Heart left ventricle (tissue), 16 donors: ENCODE measurements at regions not wholly inside any gene's neighbourhood (a gene's known extent, or its start where the extent isn't known, plus 50 kb on each side); places are given as distances from the start of the nearest gene placed in this dataset.

Experiments used
- ATAC-seq, 4 donors: fragments of 200-7000 bp; cut with Tn5 transposase; one replicate each; pipeline ENCODE4 v1.9.1; 2020 to 2022; ENCODE audit warnings: moderate library complexity in 4 of 4, mild to moderate bottlenecking in 3 of 4, moderate number of reproducible peaks in 1 of 4
- DNase-seq, 5 donors: peaks; one replicate each; pipeline ENCODE4 v3.0.0-alpha.2; 2020
- H3K27ac ChIP-seq, 12 donors: fragments of 200-600 bp; sonication (generic) in 4 of 12; one replicate each; pipeline versions ENCODE4 v1.5.0 to v1.8.0; 2016 to 2022; ENCODE audit warnings: mild to moderate bottlenecking in 2 of 12
- H3K27me3 ChIP-seq, 9 donors: fragments of 200-600 bp; sonication (generic) in 2 of 9; one replicate each; pipeline versions ENCODE4 v1.5.1 to v1.8.0; 2016 to 2022; ENCODE audit warnings: mild to moderate bottlenecking in 3 of 9
- H3K36me3 ChIP-seq, 9 donors: fragments of 200-600 bp; sonication (generic) in 2 of 9; one replicate each; pipeline versions ENCODE4 v1.5.0 to v1.8.0; 2018 to 2022; ENCODE audit warnings: mild to moderate bottlenecking in 2 of 9
- H3K4me1 ChIP-seq, 12 donors: fragments of 200-600 bp; sonication (generic) in 4 of 12; one replicate each; pipeline versions ENCODE4 v1.5.0 to v1.8.0; 2016 to 2022; ENCODE audit warnings: mild to moderate bottlenecking in 3 of 12
- H3K4me3 ChIP-seq, 12 donors: fragments of 200-600 bp; sonication (generic) in 4 of 12; one replicate each; pipeline versions ENCODE4 v1.5.0 to v1.8.0; 2017 to 2022; ENCODE audit warnings: mild to moderate bottlenecking in 9 of 12, moderate library complexity in 4 of 12
- H3K9me3 ChIP-seq, 12 donors: fragments of 200-600 bp; sonication (generic) in 4 of 12; one replicate each; pipeline versions ENCODE4 v1.5.0 to v1.8.0; 2016 to 2022; ENCODE audit warnings: mild to moderate bottlenecking in 1 of 12
- POLR2A ChIP-seq, 2 donors: fragments of 450-650 bp; IDR thresholded peaks; one replicate each; pipeline ENCODE4 v1.6.1; 2017; ENCODE audit warnings: antibody characterized with exemption in 2 of 2, mild to moderate bottlenecking in 2 of 2, moderate library complexity in 2 of 2
- WGBS, 4 donors: extraction: QIAGEN DNeasy Blood & Tissue Kit in 2 of 4; methylation state at CpG; one replicate each; pipeline versions ENCODE4 v1.1.5 to v1.1.7; 2013 to 2018; 5-methylcytosine and 5-hydroxymethylcytosine counted together
- intact Hi-C, 10 donors: fragments of 100-400 bp; cut with DNase I; formaldehyde crosslinking; loops; one replicate each; pipeline versions ENCODE4 v1.11.1 to v1.14.2; 2022
- TF ChIP-seq, protein P1 (sequence below), 12 donors: fragments of 200-600 bp; sonication (generic) in 4 of 12; IDR thresholded peaks; one replicate each; pipeline versions ENCODE4 v1.5.0 to v1.8.0; 2018 to 2022; ENCODE audit warnings: antibody characterized with exemption in 12 of 12, mild to moderate bottlenecking in 5 of 12
- donor health status: ischemic (EF 13 %, LVEDD 7.1; RV severe dilation, severe dysfunction).
- donor health status: healthy with polysubstance abuse.
- donor health status: DM: no; HTN: yes; CAD: no.
- donor health status: DM: no; HTN: no; CAD: no.
- donor health status: ischemic (EF 25% LVEDD 6.9; RV normal size, moderate dysfunction).
- donor health status: ischemic (EF 25% LVEDD 5.7; RV mildly dilated, moderate dysfunction).
- donor health status: healthy.
- donor health status: DM: yes; HTN: yes; CAD: no.
- donor health status: ischemic (EF 35%, LVEDD 5.7; RV mildly dilated, moderate dysfunction).
- donor health status: nonischemic (EF 11% LVEDD 7.7; RV severe dilation, severe dysfunction).
- donor health status: DM: yes; HTN: yes; CAD: no.
- donor health status: PGD.
- donor health status: ischemic (EF 29% LVEDD 5.4; RV normal size, mild dysfunction).
- donor health status: nonischemic (EF 23%, LVEDD 6.1; RV moderate dilation, normal function).

DNA sequence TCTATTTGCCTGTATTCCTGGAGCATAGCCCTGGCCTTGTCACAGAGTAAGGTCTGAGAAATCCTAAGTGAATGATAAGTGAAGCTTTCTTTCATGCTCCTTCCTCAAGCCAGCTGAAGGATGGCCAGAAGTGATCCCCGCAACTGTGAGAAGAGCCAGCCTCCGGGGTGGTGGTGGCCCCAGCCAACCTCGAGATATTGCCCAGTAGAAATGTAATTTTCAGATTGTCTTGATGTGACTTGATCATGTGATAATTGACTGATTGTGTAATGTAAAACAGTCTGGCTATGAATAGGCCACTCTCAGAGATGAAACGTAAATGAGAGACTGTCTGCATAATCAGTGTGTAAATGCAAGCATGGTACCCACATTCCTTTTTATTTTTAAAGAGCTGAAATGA is 242.4 kb upstream of the CAMK1G start:
- ATAC-seq (no peak), DNase-seq (no peak)
- 56 to 73% (median 60%) methylated on average over 4 of the region's 4 CpGs for WGBS, 4 donors
- Histone ChIP-seq H3K9me3 (no peaks in the 10 kb centered on the region), H3K27me3 (peaks cover 0 to 13% (median 0%) of the 10 kb centered on the region in 9 donors), H3K4me3 (no peak overlapping the region), H3K36me3 (no peaks in the 10 kb centered on the region), H3K4me1 (no peaks in the 10 kb centered on the region), H3K27ac (no peak overlapping the region)
- intact Hi-C loops: no loop called here
- TF ChIP-seq, protein P1, sequence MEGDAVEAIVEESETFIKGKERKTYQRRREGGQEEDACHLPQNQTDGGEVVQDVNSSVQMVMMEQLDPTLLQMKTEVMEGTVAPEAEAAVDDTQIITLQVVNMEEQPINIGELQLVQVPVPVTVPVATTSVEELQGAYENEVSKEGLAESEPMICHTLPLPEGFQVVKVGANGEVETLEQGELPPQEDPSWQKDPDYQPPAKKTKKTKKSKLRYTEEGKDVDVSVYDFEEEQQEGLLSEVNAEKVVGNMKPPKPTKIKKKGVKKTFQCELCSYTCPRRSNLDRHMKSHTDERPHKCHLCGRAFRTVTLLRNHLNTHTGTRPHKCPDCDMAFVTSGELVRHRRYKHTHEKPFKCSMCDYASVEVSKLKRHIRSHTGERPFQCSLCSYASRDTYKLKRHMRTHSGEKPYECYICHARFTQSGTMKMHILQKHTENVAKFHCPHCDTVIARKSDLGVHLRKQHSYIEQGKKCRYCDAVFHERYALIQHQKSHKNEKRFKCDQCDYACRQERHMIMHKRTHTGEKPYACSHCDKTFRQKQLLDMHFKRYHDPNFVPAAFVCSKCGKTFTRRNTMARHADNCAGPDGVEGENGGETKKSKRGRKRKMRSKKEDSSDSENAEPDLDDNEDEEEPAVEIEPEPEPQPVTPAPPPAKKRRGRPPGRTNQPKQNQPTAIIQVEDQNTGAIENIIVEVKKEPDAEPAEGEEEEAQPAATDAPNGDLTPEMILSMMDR (IDR thresholded peaks at IDR 0.05): no peak
- TF ChIP-seq POLR2A (IDR thresholded peaks at IDR 0.05): no peak

DNA sequence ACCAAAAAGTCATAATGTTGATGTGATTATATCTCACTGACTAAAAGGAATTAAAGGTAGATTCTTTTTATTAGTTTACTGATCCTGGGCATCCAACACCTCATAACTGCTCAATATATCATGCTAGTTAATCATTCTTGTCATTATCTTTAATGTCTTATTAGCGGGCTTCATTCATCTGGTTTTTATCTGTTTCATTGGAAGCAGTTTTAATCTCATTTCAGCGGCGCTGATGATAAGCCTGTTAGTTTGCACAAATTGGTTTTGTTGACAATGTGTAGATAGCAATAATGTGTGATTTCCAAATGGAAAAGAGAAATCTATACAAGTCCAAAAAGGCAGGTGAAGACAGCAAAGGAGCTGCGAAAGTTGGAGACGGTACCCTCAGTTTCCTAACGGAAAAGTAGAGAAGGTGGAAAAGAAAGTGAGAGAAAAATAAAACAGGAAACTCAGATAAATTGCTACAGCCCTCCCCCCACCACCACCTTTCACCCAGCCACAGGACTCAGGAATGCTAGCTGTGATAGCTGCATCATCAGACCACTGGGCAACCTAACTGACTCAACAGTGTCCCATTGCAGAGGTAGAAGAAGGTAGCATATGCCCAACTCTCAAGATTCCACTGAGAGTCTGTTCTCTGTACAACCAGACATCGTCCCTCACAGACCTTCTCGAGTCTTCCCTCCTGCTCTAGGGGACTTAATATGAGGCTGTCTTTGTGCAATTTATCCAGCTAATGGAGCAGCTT is 241.7 kb upstream of the CAMK1G start:
- no peak overlapping the region for H3K4me3 ChIP-seq
- DNase-seq: no peak

DNA sequence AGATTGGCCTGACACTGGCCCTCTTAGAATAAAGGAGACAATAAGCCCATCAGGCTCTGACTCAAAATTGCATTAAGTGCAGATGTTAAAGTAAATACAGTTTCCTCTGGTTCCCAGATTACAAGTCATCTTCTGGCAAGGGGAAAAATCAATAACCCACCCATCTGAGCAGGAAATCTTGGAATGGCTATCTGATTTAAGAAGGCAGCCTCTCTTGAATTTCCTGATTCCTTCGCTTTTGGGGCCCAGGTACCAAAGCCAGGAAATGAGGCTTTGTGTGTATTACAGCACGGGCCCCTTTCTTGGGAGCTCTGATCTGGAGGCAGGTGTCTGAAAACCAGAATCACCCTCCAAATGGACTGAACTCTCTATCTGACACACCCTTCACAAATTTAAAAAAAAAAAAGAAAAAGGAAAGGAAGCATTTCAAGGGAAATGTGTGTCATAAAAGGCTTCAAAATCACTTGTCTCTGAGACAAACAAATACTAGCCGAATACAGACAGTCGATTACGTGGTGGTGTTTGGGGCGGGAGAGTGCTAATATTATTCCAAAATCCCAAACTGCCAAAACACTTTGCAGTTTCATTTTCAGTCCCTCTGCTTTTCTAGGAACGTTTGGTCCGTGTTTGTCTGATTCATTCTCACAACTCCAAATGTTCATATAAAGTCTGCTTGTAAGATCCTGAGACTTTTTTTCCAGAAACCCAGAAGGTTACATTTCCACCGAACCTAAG is 240.9 kb upstream of the CAMK1G start:
- intact Hi-C loops: no loop called here
- TF ChIP-seq, protein P1 (IDR thresholded peaks at IDR 0.05): no peak
- TF ChIP-seq POLR2A (IDR thresholded peaks at IDR 0.05): no peak
- H3K27me3 ChIP-seq: peaks cover 0 to 17% (median 0%) of the 10 kb centered on the region in 9 donors
- no peak for ATAC-seq
- WGBS, 4 donors: 61 to 75% (median 66%) methylated on average over 9 of the region's 9 CpGs
- no peak overlapping the region for H3K27ac ChIP-seq
- H3K4me1 ChIP-seq: no peaks in the 10 kb centered on the region
- no peaks in the 10 kb centered on the region for H3K9me3 ChIP-seq
- H3K36me3 ChIP-seq: no peaks in the 10 kb centered on the region
- DNase-seq: no peak
- H3K4me3 ChIP-seq: peak overlapping the region in 1 of 12 donors; percentile 10

More for the DNA sequence above, 241.7 kb upstream of the CAMK1G start:
- Histone ChIP-seq H3K9me3 (no peaks in the 10 kb centered on the region), H3K36me3 (no peaks in the 10 kb centered on the region), H3K27me3 (peaks cover 0 to 17% (median 0%) of the 10 kb centered on the region in 9 donors), H3K27ac (no peak overlapping the region), H3K4me1 (no peaks in the 10 kb centered on the region)
- intact Hi-C loops: no loop called here
- ATAC-seq: no peak
- WGBS, 4 donors: 67 to 76% (median 73%) methylated on average over 8 of the region's 8 CpGs
- TF ChIP-seq POLR2A (IDR thresholded peaks at IDR 0.05): no peak

DNA sequence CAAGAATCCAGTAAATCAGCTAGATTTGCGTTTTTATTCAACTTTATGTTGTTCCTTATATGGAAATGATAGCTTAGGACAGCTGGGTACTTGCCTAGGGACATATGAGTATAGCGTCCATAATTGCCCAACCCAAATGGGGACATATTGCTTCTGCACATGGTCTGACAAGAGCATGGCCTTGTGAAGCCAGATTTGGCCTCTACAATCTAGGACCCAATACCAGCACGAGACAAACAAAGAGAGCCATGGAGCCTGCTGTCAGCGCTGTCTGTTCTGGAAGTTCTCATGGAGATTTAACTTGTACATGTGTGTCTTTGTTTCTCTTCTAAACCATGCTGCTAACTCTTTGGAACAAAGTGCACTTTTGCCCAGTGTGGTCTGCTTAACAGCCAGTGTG is 240.0 kb upstream of the CAMK1G start:
- no peak for DNase-seq
- intact Hi-C loops: no loop called here
- ATAC-seq: no peak
- H3K36me3 ChIP-seq: no peaks in the 10 kb centered on the region
- no peak overlapping the region for H3K27ac ChIP-seq
- 74 to 85% (median 79%) methylated on average over 4 of the region's 4 CpGs for WGBS, 4 donors
- TF ChIP-seq, protein P1 (IDR thresholded peaks at IDR 0.05): no peak
- no peak for TF ChIP-seq POLR2A (IDR thresholded peaks at IDR 0.05)
- H3K4me1 ChIP-seq: no peaks in the 10 kb centered on the region
- no peaks in the 10 kb centered on the region for H3K9me3 ChIP-seq
- peaks cover 0 to 17% (median 0%) of the 10 kb centered on the region in 9 donors for H3K27me3 ChIP-seq
- no peak overlapping the region for H3K4me3 ChIP-seq
